Astrocyte of the spinal cord (primary cell): ENCODE measurements at regions not wholly inside any gene's neighbourhood (a gene's known extent, or its start where the extent isn't known, plus 50 kb on each side); places are given as distances from the start of the nearest gene placed in this dataset.

Experiments used
- DNase-seq: peaks from one replicate; pipeline ENCODE4 v3.0.0; 2011; ENCODE audit warnings: low read depth, low spot score
- H3K4me3 ChIP-seq: 2 replicates; pipeline ENCODE4 v1.5.1; 2011; ENCODE audit warnings: low read depth, mild to moderate bottlenecking, low read length, moderate library complexity
- in situ Hi-C: cut with HindIII; loops from 2 replicates; pipeline ENCODE4 v1.10.0; 2017; ENCODE audit warnings: low sequenced_read_pairs
- TF ChIP-seq, protein P1 (sequence below): IDR thresholded peaks from 2 replicates; pipeline ENCODE4 v1.5.1; 2012; ENCODE audit warnings: low read depth, mild to moderate bottlenecking, low read length, inconsistent platforms

DNA sequence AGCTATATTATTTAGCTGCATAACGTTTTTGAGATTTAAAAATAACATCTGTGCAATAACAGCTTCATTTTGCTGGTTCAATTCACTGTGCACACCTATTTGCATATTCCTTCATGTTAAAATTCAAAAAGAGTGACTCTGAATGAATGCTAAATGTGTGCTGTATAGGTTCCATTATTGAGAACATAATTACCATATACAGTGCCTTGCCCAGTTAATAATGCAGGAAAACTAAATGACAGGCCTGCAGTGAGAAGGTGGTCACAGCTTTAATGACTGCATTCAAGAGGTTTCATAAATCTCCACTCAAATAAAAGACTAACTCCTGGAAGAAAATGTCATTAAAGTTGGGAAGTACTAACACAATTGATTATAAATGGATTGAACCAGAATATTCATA, 1183.2 kb upstream of the ADGRL3 start:
- in situ Hi-C loops: no loop called here
- TF ChIP-seq, protein P1, sequence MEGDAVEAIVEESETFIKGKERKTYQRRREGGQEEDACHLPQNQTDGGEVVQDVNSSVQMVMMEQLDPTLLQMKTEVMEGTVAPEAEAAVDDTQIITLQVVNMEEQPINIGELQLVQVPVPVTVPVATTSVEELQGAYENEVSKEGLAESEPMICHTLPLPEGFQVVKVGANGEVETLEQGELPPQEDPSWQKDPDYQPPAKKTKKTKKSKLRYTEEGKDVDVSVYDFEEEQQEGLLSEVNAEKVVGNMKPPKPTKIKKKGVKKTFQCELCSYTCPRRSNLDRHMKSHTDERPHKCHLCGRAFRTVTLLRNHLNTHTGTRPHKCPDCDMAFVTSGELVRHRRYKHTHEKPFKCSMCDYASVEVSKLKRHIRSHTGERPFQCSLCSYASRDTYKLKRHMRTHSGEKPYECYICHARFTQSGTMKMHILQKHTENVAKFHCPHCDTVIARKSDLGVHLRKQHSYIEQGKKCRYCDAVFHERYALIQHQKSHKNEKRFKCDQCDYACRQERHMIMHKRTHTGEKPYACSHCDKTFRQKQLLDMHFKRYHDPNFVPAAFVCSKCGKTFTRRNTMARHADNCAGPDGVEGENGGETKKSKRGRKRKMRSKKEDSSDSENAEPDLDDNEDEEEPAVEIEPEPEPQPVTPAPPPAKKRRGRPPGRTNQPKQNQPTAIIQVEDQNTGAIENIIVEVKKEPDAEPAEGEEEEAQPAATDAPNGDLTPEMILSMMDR: no peak
- no peak overlapping the region for H3K4me3 ChIP-seq
- no peak for DNase-seq

DNA sequence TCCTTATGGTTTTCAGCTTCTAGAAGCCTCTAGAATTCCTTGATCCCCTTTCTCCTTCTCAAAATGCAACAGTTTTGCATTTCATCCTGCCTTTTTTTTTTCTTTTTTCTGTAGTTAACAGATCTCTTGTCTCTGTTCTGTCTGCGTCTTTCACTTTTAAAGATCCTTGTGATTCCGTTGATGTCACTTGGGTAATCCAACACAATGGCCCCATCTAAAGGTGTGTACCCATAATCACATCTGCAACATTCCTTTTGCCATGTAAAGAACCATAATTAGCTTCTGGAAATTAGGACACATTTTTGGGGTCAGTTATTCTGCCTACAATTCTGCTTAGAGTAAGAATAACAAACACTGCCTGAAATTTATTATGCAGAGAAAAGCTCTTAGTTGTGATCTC, 1180.9 kb upstream of the ADGRL3 start:
- no peak overlapping the region for H3K4me3 ChIP-seq
- in situ Hi-C loops: no loop called here
- TF ChIP-seq, protein P1: no peak
- no peak for DNase-seq

DNA sequence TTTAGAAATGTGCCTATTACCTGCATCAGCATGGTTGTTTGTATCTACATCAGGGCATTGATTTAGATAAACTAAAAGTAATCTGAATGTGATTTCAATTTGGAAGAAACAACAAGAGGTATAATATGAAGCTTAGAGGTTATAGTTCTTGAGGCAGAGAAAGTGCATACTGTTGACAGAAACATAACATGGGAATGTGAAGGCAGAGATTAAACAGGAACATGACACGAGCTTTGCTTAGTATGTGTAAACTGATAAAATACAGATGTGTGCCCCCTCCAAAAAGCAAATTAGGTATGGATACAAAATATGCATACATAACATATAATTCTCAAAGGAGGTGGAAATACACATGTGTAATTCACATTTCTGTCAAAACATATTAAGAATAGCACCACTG, 1180.2 kb upstream of the ADGRL3 start:
- TF ChIP-seq, protein P1: no peak
- in situ Hi-C loops: no loop called here
- H3K4me3 ChIP-seq: no peak overlapping the region
- DNase-seq: no peak

DNA sequence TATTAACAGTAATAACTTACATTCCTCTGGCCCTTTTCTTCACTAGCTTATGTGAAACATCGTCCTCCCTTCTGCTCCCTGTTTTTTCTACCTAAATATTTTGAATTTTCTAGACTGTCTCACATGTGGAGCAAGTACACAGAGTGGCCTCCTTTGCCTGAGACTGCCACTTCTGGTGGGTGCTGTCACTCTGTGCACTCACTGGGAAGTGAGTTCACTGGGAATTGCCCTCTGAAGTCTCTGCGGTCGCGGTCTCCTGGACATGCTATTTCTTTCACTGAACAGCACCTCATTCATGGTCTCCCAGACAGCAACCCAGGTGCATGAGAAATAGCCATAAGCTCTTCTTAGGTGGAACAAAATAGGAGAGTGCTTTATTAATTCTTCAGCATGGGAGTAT, 1179.7 kb upstream of the ADGRL3 start:
- no peak for DNase-seq
- in situ Hi-C loops: no loop called here
- no peak overlapping the region for H3K4me3 ChIP-seq
- TF ChIP-seq, protein P1: no peak

DNA sequence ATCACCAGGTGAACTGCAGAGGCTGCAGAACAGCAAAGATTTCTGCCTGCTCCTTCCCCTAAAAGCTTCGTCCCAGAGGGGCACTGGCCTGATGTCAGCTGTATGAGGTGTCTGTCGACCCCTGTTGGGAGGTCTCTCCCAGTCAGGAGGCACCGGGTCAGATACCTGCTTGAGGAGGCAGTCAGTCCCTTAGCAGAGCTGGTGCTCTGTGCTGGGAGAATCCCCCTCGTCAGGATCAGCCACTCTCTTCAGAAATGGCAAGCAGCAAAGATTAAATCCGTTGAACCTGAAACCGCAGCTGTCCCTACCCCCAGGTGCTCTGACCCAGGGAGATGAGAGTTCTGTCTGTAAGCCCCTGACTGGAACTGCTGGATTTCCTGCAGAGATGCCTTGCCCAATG, 1166.3 kb upstream of the ADGRL3 start:
- no peak for DNase-seq
- no peak overlapping the region for H3K4me3 ChIP-seq
- in situ Hi-C loops: no loop called here
- TF ChIP-seq, protein P1: no peak

DNA sequence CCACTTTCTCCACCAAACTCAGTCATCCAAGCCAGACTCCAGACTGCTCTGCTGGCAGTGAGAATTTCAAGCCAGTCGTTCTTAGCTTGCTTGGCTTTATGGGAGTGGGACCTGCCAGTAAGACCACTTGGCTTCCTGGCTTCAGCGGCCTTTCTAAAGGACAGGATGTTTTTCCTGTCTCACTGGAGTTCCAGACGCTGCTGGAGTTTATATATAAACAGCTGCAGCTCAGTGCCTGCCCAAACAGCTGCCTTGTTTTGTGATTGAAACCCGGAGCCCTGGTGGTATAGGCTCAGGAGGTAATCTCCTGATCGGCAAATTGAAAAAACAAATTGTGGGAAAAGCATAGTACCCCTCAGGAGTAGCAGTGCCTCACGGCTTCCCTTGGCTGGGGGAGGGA, 1165.8 kb upstream of the ADGRL3 start:
- no peak for DNase-seq
- TF ChIP-seq, protein P1: no peak
- in situ Hi-C loops: no loop called here
- H3K4me3 ChIP-seq: no peak overlapping the region

DNA sequence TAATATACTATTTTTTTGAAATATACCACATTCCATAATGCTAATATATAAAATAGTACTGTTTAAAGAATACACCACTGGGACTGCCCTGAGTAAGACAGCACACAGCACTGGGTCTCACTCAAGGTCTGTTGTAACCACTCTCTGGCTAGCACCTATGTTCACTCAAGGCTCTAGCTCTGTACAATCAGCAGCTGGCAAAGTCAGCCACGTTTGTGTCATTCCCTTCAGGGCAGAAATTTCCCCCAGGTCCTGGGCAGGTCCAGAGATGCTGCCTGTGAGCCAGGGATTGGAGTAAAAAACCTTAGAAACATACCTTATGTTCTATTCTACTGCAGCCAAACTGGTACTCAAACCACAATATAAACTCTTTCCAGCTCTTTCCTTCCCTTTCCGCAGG, 1160.2 kb upstream of the ADGRL3 start:
- no peak for DNase-seq

More for the DNA sequence above, 1160.2 kb upstream of the ADGRL3 start:
- H3K4me3 ChIP-seq: no peak overlapping the region
- TF ChIP-seq, protein P1: no peak
- in situ Hi-C loops: no loop called here
